D341Med (cell line): ENCODE measurements at regions not wholly inside any gene's neighbourhood (a gene's known extent, or its start where the extent isn't known, plus 50 kb on each side); places are given as distances from the start of the nearest gene placed in this dataset.
"Not testable (repeated sequence)": the region's sequence is repeated elsewhere in the genome, so short reads cannot be mapped to it uniquely, and the experiment has no call there.

Experiments
- DNase-seq: peaks from one replicate; pipeline ENCODE4 v3.0.0; 2012; ENCODE audit warnings: low spot score

DNA sequence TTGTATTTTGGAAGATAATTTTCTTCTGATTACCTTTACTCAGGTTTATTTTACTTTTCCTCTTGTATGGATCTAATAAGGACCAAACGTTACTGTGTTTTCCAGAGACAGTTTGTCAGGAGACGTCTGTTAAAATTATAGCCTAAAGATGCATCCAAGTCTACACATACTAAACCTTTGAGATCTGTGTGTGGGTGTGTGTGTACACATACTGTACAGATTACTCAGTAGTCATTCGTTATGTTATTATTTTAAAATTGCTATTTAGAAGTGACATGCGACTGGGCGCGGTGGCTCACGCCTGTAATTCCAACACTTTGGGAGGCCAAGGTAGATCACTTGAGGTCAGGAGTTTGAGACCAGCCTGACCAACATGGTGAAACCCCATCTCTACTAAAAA is 51.6 kb upstream of the CNTLN start:
- DNase-seq, result no peak

DNA sequence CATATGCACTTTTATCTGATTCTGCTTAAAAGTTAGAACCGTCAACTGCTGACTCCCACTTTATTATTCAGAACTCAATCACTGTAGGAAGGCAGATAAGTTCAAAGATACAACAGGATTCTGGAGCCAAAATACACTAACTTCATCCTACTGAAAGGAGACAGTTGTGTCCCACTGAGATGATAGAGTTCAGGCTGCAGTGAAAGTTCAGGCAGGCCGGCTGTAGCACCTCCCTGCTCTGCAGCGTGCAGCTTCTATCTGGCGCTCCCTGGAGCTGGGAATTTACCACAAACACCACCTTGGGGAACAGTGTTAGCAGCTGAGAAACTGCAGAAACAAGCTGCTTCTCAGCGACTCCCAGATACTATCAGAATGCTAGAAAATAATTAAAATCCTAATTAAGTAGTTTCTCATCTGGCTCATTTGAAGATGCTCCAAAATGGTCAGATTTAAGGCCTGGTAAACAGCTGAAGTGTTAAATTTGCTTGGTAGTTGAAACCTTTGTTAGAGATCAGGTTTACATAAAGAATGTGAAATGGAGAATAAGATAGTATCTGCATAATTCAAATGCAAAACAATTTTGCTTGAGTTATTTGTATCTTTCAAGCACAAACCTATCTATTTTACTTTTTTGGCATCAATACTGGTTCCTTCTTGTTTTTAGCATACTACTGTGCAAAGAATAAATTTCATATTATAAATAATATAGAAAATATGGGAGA is 52.3 kb upstream of the CNTLN start:
- DNase-seq, result peak; percentile 32

DNA sequence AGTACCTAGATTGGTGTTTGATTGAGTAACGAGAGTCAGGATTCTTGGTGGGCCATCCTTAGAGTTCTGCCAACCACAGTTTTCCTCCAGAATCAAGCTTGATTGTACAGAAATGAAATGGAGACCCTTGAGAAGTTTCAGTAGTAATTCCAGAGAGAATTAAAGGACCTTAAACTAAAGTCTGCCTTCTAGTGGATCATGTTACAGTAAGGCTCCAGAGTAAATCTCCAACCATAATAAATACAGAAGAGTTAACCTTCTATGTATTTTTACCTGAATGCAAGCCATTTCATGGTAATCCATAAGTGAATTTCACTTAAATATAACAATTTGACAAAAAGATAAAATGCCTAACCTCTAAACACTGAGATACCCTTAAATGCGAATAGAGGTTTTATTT is 53.0 kb upstream of the CNTLN start:
- no peak for DNase-seq

DNA sequence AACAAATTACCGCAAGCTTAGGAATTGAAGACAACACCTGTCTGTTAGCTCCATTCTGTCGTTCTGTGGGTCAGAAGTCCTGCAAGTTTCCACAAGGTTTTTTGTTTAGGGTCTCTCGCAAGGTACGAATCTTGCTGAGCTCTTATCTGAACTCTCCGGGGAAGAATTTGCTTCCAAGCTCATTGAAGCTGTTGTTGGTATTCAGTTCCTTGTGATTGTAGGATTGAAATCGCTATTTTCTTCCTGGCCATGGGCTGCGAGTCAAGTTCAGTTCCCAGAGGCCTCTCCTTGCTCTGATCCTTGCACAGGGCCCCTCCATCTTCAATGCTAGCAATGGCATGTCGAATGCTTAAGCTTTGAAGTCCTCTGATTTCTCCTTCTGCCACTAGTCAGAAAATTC is 53.5 kb upstream of the CNTLN start:
- DNase-seq, result no peak

DNA sequence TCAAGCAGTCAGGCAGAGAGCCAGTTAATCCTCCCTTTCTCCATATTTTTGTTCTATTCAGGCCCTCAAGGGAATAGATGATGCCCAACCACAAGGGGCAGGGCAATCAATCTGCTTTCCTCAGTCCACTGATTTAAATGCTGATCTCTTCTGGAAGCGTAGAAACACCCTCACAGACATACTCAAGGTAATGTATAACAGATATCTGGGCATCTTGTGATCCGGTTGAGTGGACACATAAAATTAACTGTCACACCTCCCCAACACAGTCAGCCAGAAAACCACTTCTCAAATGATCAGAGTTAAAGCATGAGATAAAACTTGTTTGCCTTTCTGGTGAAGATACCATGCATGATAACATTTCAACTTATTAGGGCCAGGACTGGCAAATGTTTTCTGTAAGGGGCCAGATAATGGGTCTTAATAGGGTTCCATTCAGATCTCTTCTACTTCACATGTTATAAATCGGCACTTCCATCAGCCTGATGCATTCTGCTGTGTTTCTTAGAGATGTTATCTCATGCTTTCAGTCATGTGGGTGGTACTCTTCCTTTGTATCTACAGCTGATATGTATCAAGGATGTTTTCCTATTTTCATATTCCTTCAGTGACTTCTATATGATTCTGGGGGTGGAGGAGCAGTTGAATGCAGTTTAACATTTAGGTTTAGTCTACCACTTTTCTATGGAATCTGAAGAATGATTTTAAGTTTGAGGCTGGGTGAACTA is 58.9 kb upstream of the CNTLN start:
- no peak for DNase-seq

DNA sequence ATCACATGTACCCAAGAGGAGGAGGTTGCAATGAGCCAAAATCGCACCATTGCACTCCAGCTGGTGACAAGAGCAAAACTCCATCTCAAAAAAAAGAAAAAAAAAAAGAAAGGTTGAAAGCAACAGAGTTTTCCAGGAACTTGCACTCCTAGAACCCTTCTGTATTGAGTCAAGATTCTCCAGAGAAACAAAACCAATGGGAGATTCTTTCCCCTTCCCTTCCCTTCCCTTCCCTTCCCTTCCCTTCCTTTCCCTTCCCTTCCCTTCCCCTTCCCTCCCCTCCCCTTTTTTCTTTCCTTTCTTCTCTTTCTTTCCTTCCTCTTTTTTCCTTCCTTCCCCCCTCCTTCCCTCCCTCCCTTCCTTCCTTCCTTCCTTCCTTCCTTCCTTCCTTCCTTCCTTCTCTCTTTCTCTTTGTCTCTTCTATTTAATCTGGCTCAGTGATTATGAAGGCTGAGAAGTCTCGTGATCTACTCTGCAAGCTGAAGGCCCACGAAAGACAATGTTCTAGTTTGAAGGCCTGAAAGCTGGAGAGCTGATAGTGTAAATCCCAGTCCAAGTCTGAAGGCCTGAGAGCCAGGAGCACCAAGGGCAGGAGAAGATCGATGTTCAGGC is 59.6 kb upstream of the CNTLN start:
- no peak for DNase-seq

DNA sequence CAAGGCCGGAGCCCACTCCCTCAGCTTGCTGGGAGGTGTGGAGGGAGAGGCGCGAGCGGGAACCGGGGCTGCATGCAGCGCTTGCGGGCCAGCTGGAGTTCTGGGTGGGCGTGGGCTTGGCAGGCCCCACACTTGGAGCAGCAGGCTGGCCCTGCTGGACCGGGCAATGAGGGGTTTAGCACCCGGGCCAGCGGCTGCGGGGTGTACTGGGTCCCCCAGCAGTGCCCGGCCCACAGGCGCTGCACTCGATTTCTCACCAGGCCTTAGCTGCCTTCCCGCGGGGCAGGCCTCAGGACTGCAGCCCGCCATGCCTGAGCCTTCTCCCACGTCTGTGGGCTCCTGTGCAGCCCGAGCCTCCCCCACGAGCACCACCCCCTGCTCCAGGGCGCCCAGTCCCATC is 62.3 kb upstream of the CNTLN start:
- not testable (repeated sequence) for DNase-seq

DNA sequence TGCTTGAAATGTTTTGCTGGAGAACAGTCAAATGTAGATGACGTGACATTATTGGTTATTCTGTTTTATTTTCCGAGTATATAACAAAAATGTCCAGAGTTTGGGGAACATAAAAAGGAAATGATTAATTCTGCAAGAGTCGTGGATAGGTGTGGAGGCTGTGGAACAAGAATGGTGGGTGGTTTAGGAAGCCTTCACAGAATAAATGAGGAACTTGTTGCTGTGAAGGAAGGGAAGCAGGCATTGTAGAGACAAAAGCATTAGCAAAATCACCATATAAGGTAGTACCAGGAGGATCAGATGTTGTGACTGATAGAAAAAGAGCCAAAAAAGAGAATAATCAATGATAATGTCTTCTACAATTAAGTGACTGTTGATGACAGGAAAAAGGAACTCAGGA is 66.2 kb upstream of the CNTLN start:
- no peak for DNase-seq

DNA sequence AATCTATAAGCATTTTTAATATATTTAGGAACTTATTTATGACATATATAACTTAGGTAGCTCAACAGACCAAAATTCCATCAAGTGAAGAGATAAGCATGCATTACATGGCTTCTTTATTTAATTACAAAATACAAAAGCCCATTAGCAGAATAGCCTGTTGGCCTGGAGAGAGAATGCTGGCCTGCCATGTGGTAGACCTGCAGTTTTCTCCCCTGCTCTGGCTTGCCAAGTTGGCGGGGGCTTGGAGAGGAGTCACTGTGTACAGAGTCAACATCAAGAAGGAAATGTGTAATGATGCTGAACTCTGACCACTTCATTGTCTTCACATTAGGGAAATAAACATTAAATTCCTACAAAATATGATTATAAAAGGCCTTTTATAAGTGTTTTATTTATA is 69.8 kb upstream of the CNTLN start:
- DNase-seq, result no peak

DNA sequence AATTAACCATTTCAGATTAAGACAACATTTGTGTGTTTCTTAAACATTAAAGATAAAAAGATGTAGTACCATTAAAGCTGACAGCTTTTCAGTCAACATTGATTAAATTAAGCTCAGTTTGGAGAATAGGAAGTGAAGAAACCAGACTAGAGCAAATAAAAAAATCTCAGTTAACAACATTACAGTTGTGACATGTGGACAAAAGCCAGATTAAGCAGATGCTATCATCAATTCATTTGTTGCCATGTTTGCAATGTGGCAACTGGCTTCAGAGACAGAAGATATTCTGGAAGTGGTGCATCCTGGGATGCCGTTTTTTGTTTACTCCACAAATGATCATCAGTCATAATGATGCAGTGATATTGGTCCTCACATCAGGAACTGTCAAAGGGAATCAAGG is 70.3 kb upstream of the CNTLN start:
- DNase-seq, result no peak

DNA sequence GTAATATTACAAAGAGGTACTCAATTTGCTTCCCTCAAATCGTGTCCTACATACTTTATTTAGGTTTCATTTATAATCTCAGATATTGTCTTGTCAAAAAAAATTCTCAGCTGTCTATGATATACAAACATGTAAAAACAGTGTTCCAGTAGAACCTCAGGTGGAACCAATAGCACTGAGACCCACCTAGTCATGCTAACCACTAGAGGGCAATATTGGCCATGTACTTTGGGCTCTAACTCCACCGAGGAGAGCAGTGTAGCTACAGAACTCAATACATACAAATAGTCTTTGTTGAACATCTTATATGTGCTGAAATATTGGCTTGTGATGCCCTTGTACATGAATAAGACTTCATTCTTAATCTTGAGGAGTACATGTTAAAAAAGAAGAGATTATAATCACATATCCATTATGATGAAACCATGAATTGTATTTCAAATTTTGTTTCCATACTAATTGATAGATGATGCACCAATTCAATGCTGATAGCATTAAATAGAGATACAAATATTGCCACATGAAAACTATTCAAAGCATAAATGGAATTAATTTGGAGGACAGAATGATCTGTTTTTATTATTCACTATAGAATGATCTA is 71.2 kb upstream of the CNTLN start:
- peak; percentile 61 for DNase-seq

DNA sequence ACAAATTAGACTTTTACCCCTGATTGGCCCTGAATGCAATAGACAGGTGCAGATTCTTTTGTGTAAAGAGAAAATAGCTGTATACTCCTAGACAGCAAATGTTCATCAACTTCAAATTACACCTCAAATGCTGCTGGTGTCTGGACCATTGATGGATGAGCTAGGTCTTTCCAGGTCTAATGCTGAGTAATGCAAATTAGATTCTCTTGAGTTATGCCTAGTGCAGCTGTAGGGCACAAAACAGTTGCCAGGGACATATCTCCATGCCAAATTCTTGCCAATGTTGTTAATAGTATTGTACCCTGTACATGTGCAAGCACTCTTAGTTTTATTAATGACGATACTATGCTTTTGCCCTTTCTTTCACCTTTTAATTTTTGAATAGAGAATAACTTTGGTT is 72.3 kb upstream of the CNTLN start:
- no peak for DNase-seq

DNA sequence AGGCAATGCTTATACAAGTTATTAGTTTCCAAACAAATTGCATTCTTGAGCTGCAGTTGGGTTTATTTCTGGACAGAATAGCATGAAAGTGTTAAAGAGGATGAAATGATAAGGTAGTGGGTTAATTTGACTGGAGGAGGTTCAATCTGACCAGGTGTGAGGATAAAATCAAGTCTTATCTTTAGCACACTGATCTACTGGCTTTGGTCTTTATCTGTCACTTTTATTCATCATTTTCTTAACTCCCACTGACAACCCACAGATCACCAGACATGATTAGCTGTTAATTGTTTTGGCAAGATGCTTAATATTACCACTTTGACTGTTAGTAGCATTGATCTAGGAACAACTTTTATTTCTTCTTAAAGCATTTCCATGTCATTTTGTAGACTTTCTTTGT is 74.4 kb upstream of the CNTLN start:
- DNase-seq, result no peak

DNA sequence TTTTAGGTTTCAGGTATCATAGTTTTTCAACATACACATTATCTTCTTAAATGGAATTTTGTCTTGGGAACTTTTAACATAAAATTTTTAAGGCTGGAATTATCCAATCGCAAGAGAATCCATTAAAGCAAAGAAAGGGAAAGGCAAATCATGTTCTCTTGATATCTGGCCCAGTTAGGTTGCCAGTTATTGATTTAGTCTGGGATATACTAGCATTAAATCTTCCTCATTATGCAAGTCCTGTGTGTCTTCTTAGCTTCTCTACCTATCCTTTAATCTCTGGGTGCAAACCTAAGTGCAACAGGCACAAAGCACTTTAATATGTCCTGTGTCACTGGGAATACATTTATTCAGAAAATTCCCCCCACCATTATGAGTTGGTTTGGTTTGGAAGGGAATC is 75.4 kb upstream of the CNTLN start:
- DNase-seq, result no peak

DNA sequence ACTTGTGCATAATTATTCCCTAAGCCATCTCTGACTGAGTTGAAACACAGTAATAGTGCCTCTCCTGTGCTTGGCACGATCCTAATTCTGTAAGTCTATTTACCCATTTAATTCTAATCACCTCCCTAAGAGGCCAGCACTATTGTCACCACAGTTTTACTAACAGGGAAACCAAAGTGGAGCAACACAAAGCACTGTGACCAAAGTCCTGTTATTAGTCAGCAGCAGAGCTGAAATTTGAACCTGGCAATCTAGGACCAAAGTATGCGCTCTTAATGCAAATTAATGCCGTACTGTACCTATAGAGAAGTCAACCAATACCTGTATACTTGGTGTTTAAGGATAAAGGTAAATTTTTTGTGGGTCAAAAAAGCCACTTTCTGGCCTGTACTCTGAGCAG is 77.1 kb upstream of the CNTLN start:
- no peak for DNase-seq

DNA sequence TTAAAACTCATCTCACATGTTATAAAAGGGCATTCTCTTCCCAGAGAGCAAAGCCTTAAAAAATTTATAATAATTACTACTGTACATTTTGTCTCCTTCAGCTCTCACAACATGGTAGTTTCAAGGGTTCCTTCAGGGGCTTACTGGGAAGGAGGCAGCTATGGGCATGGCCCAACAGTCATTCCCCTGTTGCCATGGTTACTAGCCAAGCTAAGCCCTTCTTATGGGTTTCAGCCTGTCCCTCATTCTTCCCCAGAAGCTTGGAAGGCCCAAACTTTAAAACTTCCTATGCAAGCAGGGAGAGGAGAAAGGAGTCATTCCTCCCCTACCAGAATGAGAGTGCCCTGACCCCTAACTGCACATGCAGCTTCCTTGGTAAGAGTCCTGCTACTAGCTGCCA is 82.2 kb upstream of the CNTLN start:
- no peak for DNase-seq

DNA sequence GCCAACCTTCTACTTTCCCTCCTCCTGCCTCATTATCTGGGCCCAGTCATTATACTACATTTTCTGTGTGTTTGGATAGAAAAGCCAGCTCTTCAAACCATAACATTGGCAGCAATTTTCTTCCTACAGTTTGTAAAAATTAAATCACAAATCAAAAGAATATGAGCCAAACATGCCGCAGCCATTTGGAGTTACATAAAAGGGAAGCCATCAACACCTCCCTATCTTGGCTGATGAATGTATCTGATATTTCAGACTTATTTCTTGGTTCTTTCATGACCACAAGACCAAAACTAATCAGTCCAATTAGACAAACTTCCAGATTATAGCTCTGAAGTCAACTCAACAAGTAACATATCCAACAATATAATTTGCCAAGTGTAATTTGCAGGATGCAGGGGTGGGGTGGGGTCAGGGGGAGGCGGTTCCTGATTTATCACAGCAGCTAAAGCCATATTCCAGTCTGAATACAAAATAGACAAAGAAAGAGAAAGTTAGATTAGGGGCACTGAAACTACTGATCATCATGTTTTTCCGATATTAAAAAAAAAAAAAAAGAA is 89.4 kb upstream of the CNTLN start:
- DNase-seq, result no peak

DNA sequence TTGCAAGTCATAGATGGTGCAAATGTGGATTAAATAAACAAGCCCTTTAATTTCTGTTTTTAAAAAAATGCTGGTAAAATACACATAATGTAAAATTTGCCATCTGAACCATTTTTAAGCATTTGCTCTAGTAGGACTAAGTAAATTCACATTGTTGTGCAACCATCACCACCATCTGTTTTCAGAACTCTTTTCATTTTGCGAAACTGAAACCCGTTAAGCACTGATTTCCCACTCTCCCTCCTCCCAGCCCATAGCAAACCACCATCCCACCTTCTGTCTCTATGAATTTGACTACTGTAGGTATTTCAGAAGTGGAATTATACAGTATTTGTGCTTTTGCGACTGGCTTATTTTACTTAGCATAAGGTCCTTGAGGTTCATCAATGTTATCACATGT is 103.3 kb upstream of the CNTLN start:
- DNase-seq, result no peak

DNA sequence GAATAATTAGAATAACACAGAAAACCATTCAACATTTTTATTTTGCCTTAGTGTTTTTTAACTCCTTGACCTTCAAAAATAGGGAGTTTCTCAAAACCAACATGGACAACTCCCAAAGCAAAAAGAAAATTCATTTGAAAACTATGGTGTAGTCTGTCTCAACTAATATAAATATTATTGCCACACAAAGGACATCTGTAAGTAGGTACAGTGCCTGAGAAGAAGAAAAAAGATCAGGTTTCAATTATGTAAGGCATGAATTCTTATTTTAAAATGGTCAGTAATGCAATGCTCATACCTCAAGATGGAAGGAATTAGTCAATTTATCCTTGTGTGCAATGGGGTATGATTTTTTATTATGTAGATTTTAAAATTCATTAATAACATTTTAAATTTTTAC is 109.6 kb upstream of the CNTLN start:
- no peak for DNase-seq

DNA sequence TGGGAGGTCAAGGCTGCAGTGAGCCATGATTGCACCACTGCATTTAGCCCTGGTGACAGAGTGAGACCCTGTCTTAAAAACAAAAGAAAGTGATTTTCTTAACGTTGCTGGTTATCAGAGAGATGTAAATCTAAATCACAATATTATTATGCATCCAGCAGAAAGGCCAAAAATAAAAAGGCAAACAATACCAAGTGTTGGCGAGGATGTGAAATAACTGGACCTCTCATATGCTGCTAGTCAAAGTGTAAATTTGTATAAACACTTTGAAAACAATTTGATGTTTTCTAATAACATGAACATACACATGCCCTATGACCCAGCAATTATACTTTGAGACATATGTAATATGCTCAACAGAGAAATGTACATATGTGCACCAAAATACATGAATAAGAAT is 110.7 kb upstream of the CNTLN start:
- no peak for DNase-seq

DNA sequence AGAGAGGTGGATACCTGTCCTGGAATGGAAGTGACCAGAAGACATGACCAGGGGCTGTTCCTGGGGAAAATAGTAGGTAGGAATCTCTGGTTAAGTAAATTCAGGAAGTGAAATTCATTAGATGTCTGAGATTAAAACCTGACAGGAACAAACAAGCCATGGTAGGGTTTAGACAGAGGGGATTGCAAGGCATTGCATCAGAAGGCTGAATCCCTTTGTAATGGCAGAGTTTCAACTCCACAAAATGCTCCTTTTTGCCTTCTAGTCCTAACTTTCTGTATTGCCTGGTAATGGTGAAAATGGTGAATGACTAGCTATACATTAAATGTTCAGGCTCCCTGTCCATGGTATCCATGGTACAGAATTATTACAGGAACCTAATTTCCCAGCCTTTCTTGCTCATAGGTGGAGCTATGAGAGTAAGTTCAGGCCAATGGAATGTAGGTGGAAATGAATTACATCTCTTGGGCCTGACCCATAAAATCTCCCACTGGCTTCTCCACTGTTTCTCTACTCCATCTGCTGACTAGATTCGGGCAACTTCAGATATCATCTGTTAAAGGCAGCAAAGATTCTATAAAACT is 113.4 kb upstream of the CNTLN start:
- DNase-seq, result no peak

DNA sequence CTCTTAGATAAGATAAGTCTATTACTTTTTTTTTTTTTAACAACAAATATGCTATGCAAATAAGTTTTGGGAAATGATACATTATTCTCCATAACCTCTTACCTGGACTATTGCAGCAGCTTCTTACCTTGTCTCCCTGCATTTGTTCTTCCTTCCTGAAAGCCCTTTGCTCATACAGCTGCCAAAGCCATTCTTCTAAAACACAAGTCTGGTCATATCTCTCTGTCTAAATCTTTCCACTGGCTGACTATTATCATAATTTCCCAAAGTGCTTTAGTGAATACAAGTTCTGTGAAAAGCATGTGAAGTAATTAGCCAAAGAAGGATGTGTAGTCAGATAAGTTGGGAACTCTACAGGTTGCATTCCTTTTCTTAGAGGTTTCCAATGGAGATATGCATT is 115.4 kb upstream of the CNTLN start:
- DNase-seq, result no peak
